Esophagus muscularis mucosa (tissue), 3 donors: ENCODE measurements at regions not wholly inside any gene's neighbourhood (a gene's known extent, or its start where the extent isn't known, plus 50 kb on each side); places are given as distances from the start of the nearest gene placed in this dataset.

ENCODE experiments used
- POLR2AphosphoS5 ChIP-seq, 2 donors: sonication (generic); formaldehyde crosslinking; IDR thresholded peaks; one replicate each; pipeline ENCODE4 v1.6.1; 2017; ENCODE audit warnings: antibody characterized with exemption in 2 of 2
- TF ChIP-seq, protein P1 (sequence below), 3 experiments: fragments of 200-600 bp in 2 of 3; fragments of 450-650 bp in 1 of 3; sonication (generic) in 2 of 3; IDR thresholded peaks; one replicate each; pipeline ENCODE4 v1.5.1; 2017 to 2019; ENCODE audit warnings: antibody characterized with exemption in 3 of 3, mild to moderate bottlenecking in 2 of 3, moderate library complexity in 1 of 3

DNA sequence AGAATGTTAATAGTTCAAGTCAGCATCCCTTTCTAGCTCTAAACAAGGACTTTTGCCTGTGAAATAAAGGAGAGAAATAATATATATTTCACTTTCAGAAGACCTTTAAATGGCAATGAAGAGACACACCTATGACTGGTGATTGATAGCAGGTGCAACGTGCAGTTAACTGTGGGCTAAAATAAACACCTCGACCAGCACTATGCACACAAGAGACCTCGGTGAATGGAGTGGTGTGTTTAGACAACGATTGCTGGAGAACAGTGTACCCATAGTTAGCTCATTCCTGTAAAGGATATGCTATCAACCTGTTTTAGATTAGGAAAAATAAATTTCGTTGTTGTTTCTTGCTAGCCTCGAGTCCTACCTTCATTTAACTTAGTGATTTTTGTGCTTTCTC, 143.4 kb downstream of the NR4A2 start:
- TF ChIP-seq, protein P1, sequence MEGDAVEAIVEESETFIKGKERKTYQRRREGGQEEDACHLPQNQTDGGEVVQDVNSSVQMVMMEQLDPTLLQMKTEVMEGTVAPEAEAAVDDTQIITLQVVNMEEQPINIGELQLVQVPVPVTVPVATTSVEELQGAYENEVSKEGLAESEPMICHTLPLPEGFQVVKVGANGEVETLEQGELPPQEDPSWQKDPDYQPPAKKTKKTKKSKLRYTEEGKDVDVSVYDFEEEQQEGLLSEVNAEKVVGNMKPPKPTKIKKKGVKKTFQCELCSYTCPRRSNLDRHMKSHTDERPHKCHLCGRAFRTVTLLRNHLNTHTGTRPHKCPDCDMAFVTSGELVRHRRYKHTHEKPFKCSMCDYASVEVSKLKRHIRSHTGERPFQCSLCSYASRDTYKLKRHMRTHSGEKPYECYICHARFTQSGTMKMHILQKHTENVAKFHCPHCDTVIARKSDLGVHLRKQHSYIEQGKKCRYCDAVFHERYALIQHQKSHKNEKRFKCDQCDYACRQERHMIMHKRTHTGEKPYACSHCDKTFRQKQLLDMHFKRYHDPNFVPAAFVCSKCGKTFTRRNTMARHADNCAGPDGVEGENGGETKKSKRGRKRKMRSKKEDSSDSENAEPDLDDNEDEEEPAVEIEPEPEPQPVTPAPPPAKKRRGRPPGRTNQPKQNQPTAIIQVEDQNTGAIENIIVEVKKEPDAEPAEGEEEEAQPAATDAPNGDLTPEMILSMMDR (IDR thresholded peaks at IDR 0.05): no peak
- no peak for TF ChIP-seq POLR2AphosphoS5 (IDR thresholded peaks at IDR 0.05)
